Inferior parietal cortex (tissue), 1 donor: ENCODE measurements at regions not wholly inside any gene's neighbourhood (a gene's known extent, or its start where the extent isn't known, plus 50 kb on each side); places are given as distances from the start of the nearest gene placed in this dataset.
"Not testable (repeated sequence)": the region's sequence is repeated elsewhere in the genome, so short reads cannot be mapped to it uniquely, and the experiment has no call there.

Experiments
- DNase-seq: peaks from one replicate; pipeline ENCODE4 v3.0.0-alpha.2; 2016; ENCODE audit errors: extremely low spot score

- no peak for DNase-seq
Measured at GRCh38 chr1:18561967-18562366, 68.7 kb upstream of the PAX7 start.

DNA sequence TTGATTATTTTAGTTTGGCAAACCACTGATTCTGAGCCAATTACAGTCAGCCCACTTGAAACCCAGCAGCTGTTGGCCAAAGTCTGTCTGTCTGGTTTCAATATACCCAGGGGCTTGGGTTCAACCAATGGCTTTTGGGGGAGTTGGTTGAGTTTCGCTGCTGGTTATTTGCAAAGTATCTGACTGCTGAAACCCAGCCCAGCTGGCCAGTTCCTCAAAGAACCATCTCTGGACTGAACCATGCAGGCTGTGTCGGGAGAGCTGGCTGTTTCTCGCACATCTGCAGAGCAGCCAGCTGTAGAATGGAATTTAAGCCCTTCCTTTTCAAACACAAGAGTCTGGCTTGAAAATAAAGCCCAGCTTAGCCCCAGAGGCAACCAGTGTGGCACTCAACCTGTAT lies 66.0 kb upstream of the PAX7 start:
- DNase-seq = no peak

- no peak for DNase-seq
Measured at GRCh38 chr1:18565321-18565720, 65.3 kb upstream of the PAX7 start.

GRCh38 chr1:18568489-18568888 lies 62.2 kb upstream of the PAX7 start:
- DNase-seq = no peak

- no peak for DNase-seq
Measured at GRCh38 chr1:18569251-18569650, 61.4 kb upstream of the PAX7 start.

- no peak for DNase-seq
Measured at GRCh38 chr1:18569811-18570545, 60.7 kb upstream of the PAX7 start.

DNA sequence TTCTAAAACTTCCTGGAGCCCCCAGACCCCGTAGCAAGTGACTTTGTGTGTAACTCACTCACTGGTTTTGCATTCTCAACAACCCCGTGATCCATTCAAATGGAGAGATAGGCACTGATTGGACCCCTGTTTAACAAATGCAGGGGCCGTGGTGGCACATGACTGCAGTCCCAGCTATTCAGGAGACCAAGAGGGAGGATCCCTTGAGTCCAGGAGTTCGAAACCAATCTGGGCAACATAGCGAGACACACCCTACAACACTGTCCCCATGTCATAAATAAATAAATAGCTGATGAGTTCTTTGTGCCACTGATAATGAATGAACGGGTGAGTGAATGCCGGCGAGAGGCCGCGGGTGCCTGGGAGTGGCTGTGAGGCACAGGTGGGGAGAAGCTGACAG lies 59.4 kb upstream of the PAX7 start:
- DNase-seq = no peak

- no peak for DNase-seq
Measured at GRCh38 chr1:18572022-18572880, 58.4 kb upstream of the PAX7 start.

GRCh38 chr1:18573170-18573569 lies 57.5 kb upstream of the PAX7 start:
- no peak for DNase-seq

DNA sequence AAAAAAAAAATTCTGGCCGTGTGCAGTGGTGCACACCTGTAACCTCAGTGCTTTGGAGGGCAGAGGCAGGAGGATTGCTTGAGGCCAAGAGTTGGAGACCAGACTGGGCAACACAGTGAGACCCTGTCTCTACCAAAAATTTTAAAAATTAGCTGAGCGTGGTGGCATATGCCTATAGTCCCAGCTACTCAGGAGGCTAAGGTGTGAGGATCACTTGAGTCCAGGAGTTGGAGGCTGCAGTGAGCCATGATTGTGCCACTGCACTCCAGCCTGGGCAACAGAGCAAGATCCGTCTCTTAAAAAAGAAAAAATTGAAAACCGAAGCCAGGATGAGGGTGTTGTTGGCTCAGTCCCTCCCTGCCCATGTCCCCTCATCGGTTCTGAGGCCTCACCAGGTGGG lies 55.9 kb upstream of the PAX7 start:
- DNase-seq = no peak

DNA sequence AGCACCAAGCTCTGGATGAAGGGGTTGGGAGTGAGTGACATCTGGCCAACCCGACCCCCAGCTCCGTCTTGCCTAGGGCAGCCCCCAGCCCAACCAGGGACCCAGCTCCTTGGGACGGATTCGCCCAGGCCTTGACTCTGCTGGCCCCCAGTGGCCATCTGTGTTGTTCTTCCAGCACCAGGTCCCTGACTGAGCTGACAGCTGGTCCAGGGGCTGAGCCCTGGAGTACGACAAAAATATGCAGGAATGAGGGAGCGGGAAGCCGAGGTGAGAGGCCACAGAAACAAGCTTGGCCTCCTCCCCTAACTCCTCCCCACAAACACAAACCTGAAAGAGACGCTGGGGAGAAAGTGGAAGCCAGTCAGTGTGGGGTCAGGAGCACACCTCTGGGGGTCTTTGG lies 55.0 kb upstream of the PAX7 start:
- no peak for DNase-seq

DNA sequence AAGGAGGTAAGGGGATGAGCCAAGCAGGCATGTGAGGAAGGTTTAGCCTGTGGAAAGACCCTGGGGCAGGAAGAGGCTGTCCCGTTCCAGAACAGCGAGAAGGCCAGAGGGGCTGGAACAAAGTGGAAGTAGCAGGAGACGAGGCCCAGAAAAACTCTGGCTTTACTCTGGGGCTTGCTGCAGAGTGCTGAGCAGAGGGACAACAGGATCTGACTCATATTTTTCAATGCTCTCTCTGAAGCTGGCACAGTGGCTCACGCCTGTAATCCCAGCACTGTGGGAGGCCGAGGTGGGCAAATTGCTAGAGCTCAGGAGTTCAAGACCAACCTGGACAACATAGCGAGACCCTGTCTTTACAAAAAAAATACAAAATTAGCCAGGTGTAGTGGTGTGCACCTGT lies 52.4 kb upstream of the PAX7 start:
- DNase-seq = no peak

GRCh38 chr1:18579267-18579666 lies 51.4 kb upstream of the PAX7 start:
- not testable (repeated sequence) for DNase-seq

DNA sequence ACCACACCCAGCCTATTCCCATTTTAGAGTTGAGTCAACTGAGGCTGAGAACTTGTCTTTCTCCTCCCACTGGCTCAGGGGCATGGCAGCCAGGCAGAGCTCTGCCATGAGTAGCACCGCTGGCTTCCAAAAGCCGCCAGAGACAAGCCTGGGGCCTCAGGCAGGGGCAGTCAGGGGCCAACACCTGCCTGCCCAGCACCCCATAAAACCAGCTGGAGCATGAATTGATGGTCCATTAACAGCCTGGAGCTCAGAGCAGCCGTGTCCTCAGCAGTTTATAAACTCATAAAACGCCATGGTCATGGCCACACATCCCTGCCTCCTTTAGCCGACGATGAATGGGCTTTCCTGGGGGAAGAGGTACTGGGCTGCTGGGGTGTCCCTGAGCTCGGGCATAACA lies 50.6 kb upstream of the PAX7 start:
- DNase-seq = no peak

DNA sequence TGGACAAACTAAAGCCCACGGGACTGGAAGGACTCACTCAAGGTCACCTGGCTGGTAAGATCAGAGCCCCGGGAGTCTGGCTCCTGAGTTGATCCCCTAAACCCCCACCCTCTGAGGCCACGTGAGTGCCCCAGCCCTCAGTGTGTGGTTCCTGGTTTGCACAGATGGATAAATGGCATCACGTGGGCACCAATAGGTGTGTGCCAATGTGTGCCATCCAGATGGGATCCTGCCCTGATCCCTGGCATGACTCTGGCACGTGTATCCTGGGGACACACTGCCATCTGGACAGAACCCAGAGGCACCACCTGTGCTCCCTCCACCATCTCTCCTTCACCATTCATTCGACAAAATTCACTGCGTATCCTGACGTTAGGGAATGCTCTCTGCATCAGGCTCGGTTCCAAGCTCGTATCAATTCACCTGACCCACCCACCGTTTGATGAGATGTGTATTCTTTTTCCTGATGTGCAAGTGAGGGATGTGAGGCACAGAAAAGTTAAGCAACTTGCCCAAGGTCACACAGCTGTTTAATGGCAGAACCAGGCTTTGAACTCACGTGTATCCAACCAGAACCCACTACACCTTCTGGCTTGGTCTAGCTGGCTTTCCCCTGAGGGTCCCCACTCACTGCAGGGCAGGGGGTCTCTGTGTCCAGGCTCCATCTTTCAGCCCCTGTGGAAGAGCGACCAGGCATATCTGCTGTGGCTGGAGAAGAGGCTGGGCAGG lies 49.8 kb upstream of the PAX7 start:
- no peak for DNase-seq
